Muscle of back (tissue), 3 donors: ENCODE measurements at regions not wholly inside any gene's neighbourhood (a gene's known extent, or its start where the extent isn't known, plus 50 kb on each side); places are given as distances from the start of the nearest gene placed in this dataset.

Experiments used
- DNase-seq, 3 donors: peaks; one replicate each; pipeline versions ENCODE4 v3.0.0 to v3.0.0-alpha.2; 2013

GRCh38 chr12:93944911-93945310, 203.5 kb upstream of the PLXNC1 start:
- DNase-seq, result no peak

GRCh38 chr12:93946542-93947150, 201.7 kb upstream of the PLXNC1 start:
- DNase-seq, result peak in 1 of 3 donors; percentile 52

- DNase-seq, result no peak
These were observed 200.9 kb upstream of the PLXNC1 start for GRCh38 chr12:93947486-93947885.

GRCh38 chr12:93950311-93950710, 198.1 kb upstream of the PLXNC1 start:
- peak in 2 of 3 donors; percentile 43 to 45 for DNase-seq

GRCh38 chr12:93954166-93955112, 193.9 kb upstream of the PLXNC1 start:
- DNase-seq, result no peak

- DNase-seq, result no peak
These were observed 191.8 kb upstream of the PLXNC1 start for GRCh38 chr12:93956551-93956950.

- DNase-seq, result peak in 1 of 3 donors; percentile 48
These were observed 191.2 kb upstream of the PLXNC1 start for GRCh38 chr12:93957168-93957567.

GRCh38 chr12:93957870-93958269, 190.5 kb upstream of the PLXNC1 start:
- DNase-seq, result no peak

- no peak for DNase-seq
These were observed 188.7 kb upstream of the PLXNC1 start for GRCh38 chr12:93959657-93960056.

- no peak for DNase-seq
These were observed 187.9 kb upstream of the PLXNC1 start for GRCh38 chr12:93960521-93960920.

- DNase-seq, result no peak
These were observed 186.0 kb upstream of the PLXNC1 start for GRCh38 chr12:93962336-93962735.

GRCh38 chr12:93964936-93965335, 183.4 kb upstream of the PLXNC1 start:
- no peak for DNase-seq

GRCh38 chr12:93966516-93967133, 181.8 kb upstream of the PLXNC1 start:
- DNase-seq, result no peak

GRCh38 chr12:93967454-93967853, 180.9 kb upstream of the PLXNC1 start:
- DNase-seq, result no peak

- DNase-seq, result no peak
These were observed 179.7 kb upstream of the PLXNC1 start for GRCh38 chr12:93968536-93969285.

GRCh38 chr12:93970900-93971688, 177.3 kb upstream of the PLXNC1 start:
- DNase-seq, result no peak

- DNase-seq, result no peak
These were observed 175.8 kb upstream of the PLXNC1 start for GRCh38 chr12:93972411-93973208.

- DNase-seq, result no peak
These were observed 174.1 kb upstream of the PLXNC1 start for GRCh38 chr12:93974252-93974651.

- DNase-seq, result no peak
These were observed 172.4 kb upstream of the PLXNC1 start for GRCh38 chr12:93976024-93976423.

GRCh38 chr12:93977081-93977480, 171.3 kb upstream of the PLXNC1 start:
- no peak for DNase-seq
